ENCODE measurements at regions not wholly inside any gene's neighbourhood (a gene's known extent, or its start where the extent isn't known, plus 50 kb on each side); places are given as distances from the start of the nearest gene placed in this dataset.

- no peak for TF ChIP-seq CTCF (IDR thresholded peaks at IDR 0.05; ENCODE audit: poor library complexity)
- no peak for TF ChIP-seq EZH2phosphoT487 (IDR thresholded peaks at IDR 0.05; ENCODE audit: low read depth, severe bottlenecking, unreplicated experiment)
- TF ChIP-seq EZH2 (IDR thresholded peaks at IDR 0.05; ENCODE audit: borderline replicate concordance): no peak
These were observed 93.9 kb downstream of the OLFM1 start for GRCh38 chr9:135181336-135181735.
